ENCODE measurements at regions not wholly inside any gene's neighbourhood (a gene's known extent, or its start where the extent isn't known, plus 50 kb on each side); places are given as distances from the start of the nearest gene placed in this dataset.

DNA sequence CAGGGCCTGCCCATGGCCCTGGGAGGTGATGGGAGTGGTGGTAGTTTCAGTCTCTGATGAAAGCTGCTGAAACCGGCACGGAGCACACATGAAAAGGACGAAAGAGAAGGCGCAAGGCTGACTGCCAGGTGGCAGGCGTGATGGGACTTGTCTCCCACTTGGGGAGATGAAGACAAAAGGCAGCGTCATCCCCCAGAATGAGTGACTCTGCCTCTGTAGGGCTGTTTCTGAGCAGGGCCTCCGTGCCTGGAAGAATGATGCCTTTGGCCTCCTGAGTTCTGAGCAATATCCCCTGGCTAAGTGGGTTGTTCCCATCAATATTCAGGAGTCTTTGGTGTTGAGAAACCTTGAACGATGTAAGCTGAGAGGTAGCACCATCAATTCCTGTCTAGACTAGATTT lies 237.8 kb downstream of the OPA1 start:
- DNase-seq (ENCODE audit: low read depth in 2 of 2), result no peak
- TF ChIP-seq, protein P1, sequence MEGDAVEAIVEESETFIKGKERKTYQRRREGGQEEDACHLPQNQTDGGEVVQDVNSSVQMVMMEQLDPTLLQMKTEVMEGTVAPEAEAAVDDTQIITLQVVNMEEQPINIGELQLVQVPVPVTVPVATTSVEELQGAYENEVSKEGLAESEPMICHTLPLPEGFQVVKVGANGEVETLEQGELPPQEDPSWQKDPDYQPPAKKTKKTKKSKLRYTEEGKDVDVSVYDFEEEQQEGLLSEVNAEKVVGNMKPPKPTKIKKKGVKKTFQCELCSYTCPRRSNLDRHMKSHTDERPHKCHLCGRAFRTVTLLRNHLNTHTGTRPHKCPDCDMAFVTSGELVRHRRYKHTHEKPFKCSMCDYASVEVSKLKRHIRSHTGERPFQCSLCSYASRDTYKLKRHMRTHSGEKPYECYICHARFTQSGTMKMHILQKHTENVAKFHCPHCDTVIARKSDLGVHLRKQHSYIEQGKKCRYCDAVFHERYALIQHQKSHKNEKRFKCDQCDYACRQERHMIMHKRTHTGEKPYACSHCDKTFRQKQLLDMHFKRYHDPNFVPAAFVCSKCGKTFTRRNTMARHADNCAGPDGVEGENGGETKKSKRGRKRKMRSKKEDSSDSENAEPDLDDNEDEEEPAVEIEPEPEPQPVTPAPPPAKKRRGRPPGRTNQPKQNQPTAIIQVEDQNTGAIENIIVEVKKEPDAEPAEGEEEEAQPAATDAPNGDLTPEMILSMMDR (IDR thresholded peaks at IDR 0.05; ENCODE audit: low read depth, low read length), result no peak
- H3K4me3 ChIP-seq (replicated peaks in 1 of 2; ENCODE audit: low read depth in 2 of 2, low read length in 2 of 2), result no peak overlapping the region

DNA sequence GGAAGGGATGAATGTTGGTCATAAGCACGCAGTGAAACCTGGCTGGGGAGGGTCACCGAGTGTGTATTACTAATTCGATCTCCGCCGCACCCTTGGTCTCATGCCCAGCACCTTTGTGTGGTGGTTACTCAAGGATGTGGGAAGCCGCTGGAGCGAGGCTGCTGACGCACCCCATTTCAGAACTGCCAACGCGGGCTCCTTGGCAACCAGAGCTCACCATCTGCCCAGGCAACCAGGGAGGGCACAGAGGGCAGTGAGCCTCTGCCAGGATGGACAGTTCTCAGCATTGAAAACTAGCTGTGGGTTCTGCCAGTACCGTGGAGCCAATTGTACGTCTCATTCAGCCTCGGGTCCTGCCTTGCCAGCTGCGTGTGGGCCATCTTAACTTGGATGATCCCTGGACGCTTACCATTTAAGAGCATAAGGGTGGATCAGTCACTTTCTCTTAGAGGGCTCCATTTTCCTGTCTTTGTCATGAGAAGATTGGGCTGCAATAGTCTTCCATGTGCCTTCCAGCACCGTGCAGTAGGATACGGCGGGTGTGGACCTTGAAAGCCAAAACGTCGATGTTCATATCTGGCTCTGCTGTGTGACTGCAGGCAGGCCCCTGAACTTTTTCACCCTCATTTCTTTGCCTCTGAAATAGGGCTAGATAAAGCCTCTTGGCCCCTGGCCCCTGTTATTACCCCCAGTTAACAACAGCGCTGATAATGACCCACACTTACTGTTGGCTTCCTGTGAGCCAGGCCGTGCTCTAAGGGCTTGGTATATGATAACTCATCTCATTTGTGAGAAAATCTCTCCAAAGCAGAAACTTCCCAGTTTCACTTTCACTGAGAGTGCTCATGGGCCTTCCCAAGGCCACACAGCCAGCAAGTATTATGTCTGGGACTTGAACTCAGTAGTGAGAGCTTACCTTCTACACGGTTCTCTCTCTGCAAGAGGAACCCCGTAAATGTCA lies 238.8 kb downstream of the OPA1 start:
- TF ChIP-seq, protein P1 (IDR thresholded peaks at IDR 0.05; ENCODE audit: low read depth, low read length), result no peak
- DNase-seq (ENCODE audit: low read depth in 2 of 2), result no peak
- no peak overlapping the region for H3K4me3 ChIP-seq (replicated peaks in 1 of 2; ENCODE audit: low read depth in 2 of 2, low read length in 2 of 2)

DNA sequence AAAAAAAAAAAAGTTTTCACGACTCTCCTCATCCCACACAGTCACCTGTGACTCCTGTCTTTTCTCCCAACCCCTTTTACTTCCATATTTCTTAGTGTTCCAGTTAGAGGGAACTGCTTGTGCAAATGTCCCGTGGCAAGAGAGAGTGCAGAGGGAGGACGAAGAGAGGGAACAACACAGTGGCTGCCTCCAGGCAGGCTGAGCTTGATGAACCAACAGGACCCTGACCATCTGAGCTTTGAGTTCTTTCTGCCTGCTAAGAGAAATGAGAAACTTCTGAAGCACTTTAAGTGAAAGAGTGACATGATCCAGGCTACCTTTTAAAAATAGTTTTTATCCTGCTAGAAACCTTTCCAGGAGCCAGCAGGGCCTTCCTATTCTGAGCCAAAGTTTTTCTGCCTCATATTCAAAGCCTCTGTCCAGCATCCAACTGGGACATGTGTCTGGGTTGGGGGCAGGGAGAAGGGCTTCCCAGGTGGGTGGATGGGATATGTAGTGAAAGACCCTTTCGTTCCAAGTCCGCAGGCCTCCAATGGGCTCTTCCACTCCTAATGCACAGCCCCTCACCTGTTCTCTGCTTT lies 239.9 kb downstream of the OPA1 start:
- DNase-seq (ENCODE audit: low read depth in 2 of 2), result no peak
- TF ChIP-seq, protein P1 (IDR thresholded peaks at IDR 0.05; ENCODE audit: low read depth, low read length), result no peak
- H3K4me3 ChIP-seq (replicated peaks in 1 of 2; ENCODE audit: low read depth in 2 of 2, low read length in 2 of 2), result no peak overlapping the region

DNA sequence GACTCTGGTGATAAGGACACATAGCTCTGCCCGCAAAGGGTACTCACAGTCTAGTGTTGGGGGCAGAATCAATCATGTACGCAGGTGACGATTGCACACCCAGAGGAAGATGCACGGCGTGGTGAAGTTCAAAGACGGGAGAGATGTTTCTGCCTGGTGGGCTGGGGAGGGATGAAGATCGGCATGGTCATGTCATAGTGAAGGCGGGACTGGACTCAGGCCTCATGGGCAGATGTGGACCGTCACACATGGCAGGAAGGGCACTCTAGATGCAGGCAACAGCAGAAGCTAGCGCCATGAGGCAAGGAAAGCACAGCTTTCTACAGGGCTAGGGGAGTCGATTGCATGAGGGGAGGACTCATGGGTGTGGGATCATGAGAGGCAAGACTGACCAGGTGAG lies 240.6 kb downstream of the OPA1 start:
- H3K4me3 ChIP-seq (replicated peaks in 1 of 2; ENCODE audit: low read depth in 2 of 2, low read length in 2 of 2), result no peak overlapping the region
- DNase-seq (ENCODE audit: low read depth in 2 of 2), result no peak
- TF ChIP-seq, protein P1 (IDR thresholded peaks at IDR 0.05; ENCODE audit: low read depth, low read length), result no peak

DNA sequence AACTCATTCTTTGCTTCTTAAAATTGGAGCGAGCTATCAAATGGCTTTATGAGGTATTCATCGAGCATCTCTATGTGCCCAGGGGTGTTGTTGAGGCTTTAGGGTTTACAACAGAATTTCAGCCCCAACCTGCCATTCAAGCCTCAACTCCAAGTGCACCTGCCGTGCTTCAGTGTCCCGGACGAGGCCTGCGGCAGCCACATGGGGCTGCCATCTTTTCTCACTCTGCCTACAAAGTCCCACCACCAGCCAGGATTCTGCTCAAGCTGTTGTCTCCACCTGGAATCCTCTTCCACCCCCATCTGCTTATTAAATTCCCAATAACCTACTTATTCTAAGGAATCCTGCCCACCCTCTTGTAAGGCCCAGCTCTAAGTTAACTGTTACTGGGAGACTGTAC lies 242.4 kb downstream of the OPA1 start:
- TF ChIP-seq, protein P1 (IDR thresholded peaks at IDR 0.05; ENCODE audit: low read depth, low read length), result no peak
- H3K4me3 ChIP-seq (replicated peaks in 1 of 2; ENCODE audit: low read depth in 2 of 2, low read length in 2 of 2), result no peak overlapping the region
- DNase-seq (ENCODE audit: low read depth in 2 of 2), result no peak

DNA sequence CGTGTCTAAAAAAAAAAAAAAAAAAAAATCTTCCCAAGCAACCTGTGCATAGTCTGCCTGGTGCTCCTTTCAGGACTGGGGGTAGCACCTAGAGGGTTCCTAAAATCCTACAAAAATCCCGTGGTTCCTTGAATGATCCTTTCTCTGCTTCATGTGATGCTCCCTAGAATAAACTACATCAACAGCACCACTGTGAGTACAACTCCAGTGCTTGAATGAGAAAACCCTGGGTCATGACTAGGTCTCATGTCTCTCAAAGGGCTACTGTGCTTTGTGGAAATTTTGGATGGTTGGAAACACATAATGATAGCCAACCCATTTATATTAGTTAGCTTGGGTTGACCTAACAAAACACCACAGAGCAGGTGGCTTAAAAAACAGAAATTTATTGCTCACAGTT lies 243.5 kb downstream of the OPA1 start:
- DNase-seq (ENCODE audit: low read depth in 2 of 2), result no peak
- TF ChIP-seq, protein P1 (IDR thresholded peaks at IDR 0.05; ENCODE audit: low read depth, low read length), result no peak
- H3K4me3 ChIP-seq (replicated peaks in 1 of 2; ENCODE audit: low read depth in 2 of 2, low read length in 2 of 2), result no peak overlapping the region
